GM23338 (cell line): ENCODE measurements at regions not wholly inside any gene's neighbourhood (a gene's known extent, or its start where the extent isn't known, plus 50 kb on each side); places are given as distances from the start of the nearest gene placed in this dataset.

ENCODE experiments used
- CREB1 ChIP-seq: fragments of 250-450 bp; sonication (Bioruptor Pico); IDR thresholded peaks from 2 replicates; pipeline ENCODE4 v1.5.0; 2020; ENCODE audit warnings: low read depth, mild to moderate bottlenecking, moderate library complexity
- CTCF ChIP-seq, 2 experiments: fragments of 200-600 bp in 1 of 2; sonication (generic) in 1 of 2; conservative IDR thresholded peaks; 2 replicates each; pipeline versions ENCODE4 v1.5.1 to v1.6.1; 2016 to 2017; ENCODE audit warnings: antibody characterized with exemption in 2 of 2, low read depth in 2 of 2, mild to moderate bottlenecking in 2 of 2, moderate library complexity in 1 of 2
- ETS1 ChIP-seq: IDR thresholded peaks from 2 replicates; pipeline ENCODE4 v1.6.1; 2016; ENCODE audit warnings: antibody characterized with exemption
- EZH2 ChIP-seq: fragments of 200-600 bp; sonication (generic); IDR thresholded peaks from one replicate; pipeline ENCODE4 v1.8.0; 2017; ENCODE audit warnings: antibody characterized with exemption, mild to moderate bottlenecking, low read depth; ENCODE audit not compliant: unreplicated experiment
- EZH2phosphoT487 ChIP-seq: fragments of 200-600 bp; sonication (generic); IDR thresholded peaks from one replicate; pipeline ENCODE4 v1.8.1; 2018; ENCODE audit warnings: antibody characterized with exemption; ENCODE audit not compliant: unreplicated experiment
- JUNB ChIP-seq: IDR thresholded peaks from one replicate; pipeline ENCODE4 v1.6.1; 2016; ENCODE audit warnings: antibody characterized with exemption; ENCODE audit not compliant: unreplicated experiment
- NANOG ChIP-seq: IDR thresholded peaks from 2 replicates; pipeline ENCODE4 v1.6.1; 2016; ENCODE audit warnings: antibody characterized with exemption, borderline replicate concordance
- POLR2AphosphoS5 ChIP-seq: IDR thresholded peaks from 2 replicates; pipeline ENCODE4 v1.6.1; 2016; ENCODE audit warnings: antibody characterized with exemption, low read depth
- REST ChIP-seq: IDR thresholded peaks from one replicate; pipeline ENCODE4 v1.6.1; 2018; ENCODE audit warnings: antibody characterized with exemption; ENCODE audit not compliant: unreplicated experiment
- STAT1 ChIP-seq: IDR thresholded peaks from one replicate; pipeline ENCODE4 v1.6.1; 2016; ENCODE audit warnings: antibody characterized with exemption; ENCODE audit not compliant: unreplicated experiment
- ZNF114 ChIP-seq: fragments of 250-450 bp; sonication (Bioruptor Pico); IDR thresholded peaks from 2 replicates; pipeline ENCODE4 v1.5.0; 2020; ENCODE audit warnings: mild to moderate bottlenecking, moderate library complexity
- ZNF331 ChIP-seq: fragments of 250-450 bp; sonication (Bioruptor Pico); IDR thresholded peaks from 2 replicates; pipeline ENCODE4 v1.5.0; 2020; ENCODE audit warnings: low read depth, mild to moderate bottlenecking, moderate library complexity
- ZNF462 ChIP-seq: fragments of 250-450 bp; sonication (Bioruptor Pico); IDR thresholded peaks from 2 replicates; pipeline ENCODE4 v1.5.0; 2020; ENCODE audit warnings: mild to moderate bottlenecking, moderate library complexity

GRCh38 chr13:72151241-72151640 lies 284.2 kb upstream of the DACH1 start:
- no peak for TF ChIP-seq CTCF (conservative IDR thresholded peaks at IDR 0.05; ENCODE audit: low read depth in 2 of 2)
- no peak for TF ChIP-seq POLR2AphosphoS5
- TF ChIP-seq EZH2: no peak
- TF ChIP-seq ZNF114: no peak
- no peak for TF ChIP-seq ETS1
- no peak for TF ChIP-seq EZH2phosphoT487
- no peak for TF ChIP-seq JUNB
- no peak for TF ChIP-seq ZNF331
- TF ChIP-seq CREB1 (CRISPR knock-in tag): no peak
- TF ChIP-seq REST: no peak
- no peak for TF ChIP-seq STAT1
- TF ChIP-seq NANOG: no peak
- TF ChIP-seq ZNF462 (CRISPR knock-in tag): no peak
